SK-N-SH (cell line): ENCODE measurements at regions not wholly inside any gene's neighbourhood (a gene's known extent, or its start where the extent isn't known, plus 50 kb on each side); places are given as distances from the start of the nearest gene placed in this dataset.

Experiments used
- CTCF ChIA-PET: fragments of 300-600, 350-600 bp; formaldehyde crosslinking; extraction: SDS; loops from one replicate; lab custom pipeline; 2021; lab: Yijun Ruan, JAX
- POLR2A ChIA-PET: fragments of 350-600 bp; sonication (Branson Sonifier 250); formaldehyde crosslinking; extraction: SDS; loops from one replicate; lab custom pipeline; 2020; ENCODE audit warnings: antibody characterized with exemption, inconsistent platforms; lab: Yijun Ruan, JAX
- DNase-seq: peaks from one replicate; pipeline ENCODE4 v3.0.0; 2012
- H2AFZ ChIP-seq: fragments of 200-600 bp; sonication (generic); 2 replicates; pipeline ENCODE4 v1.8.1; 2016; ENCODE audit warnings: antibody characterized with exemption, mild to moderate bottlenecking, low read depth
- H3F3A ChIP-seq: fragments of 200-600 bp; sonication (generic); replicated peaks from 2 replicates; pipeline ENCODE3; 2016; ENCODE audit warnings: antibody characterized with exemption, mild to moderate bottlenecking; ENCODE audit not compliant: insufficient read depth
- H3K27ac ChIP-seq, 2 experiments: fragments of 200-500 bp in 1 of 2; fragments of 200-600 bp in 1 of 2; sonication (Bioruptor generic) in 1 of 2; sonication (generic), shearing (Covaris generic) in 1 of 2; 2 replicates each; pipeline versions ENCODE4 v1.5.1 to v1.6.1; 2014 to 2016; ENCODE audit warnings: low read depth in 2 of 2, inconsistent platforms in 1 of 2, low read length in 1 of 2, mild to moderate bottlenecking in 1 of 2, mixed read lengths in 1 of 2
- H3K27me3 ChIP-seq: fragments of 200-600 bp; sonication (generic), shearing (Covaris generic); 2 replicates; pipeline ENCODE4 v1.6.1; 2016; ENCODE audit warnings: mixed run types; ENCODE audit not compliant: insufficient read depth
- H3K36me3 ChIP-seq, 2 experiments: fragments of 200-500 bp in 1 of 2; fragments of 200-600 bp in 1 of 2; sonication (Bioruptor generic) in 1 of 2; sonication (generic) in 1 of 2; replicated peaks in 1 of 2; 2 replicates each; pipeline versions ENCODE3 to v1.5.1; 2014 to 2016; ENCODE audit warnings: low read length in 1 of 2, mild to moderate bottlenecking in 1 of 2; ENCODE audit not compliant: insufficient read depth in 2 of 2, control insufficient read depth in 1 of 2
- H3K4me1 ChIP-seq, 2 experiments: fragments of 200-500 bp in 1 of 2; fragments of 200-600 bp in 1 of 2; sonication (Bioruptor generic) in 1 of 2; sonication (generic), shearing (Covaris generic) in 1 of 2; 2 replicates each; pipeline versions ENCODE4 v1.5.1 to v1.6.1; 2014 to 2016; ENCODE audit warnings: low read depth in 1 of 2, low read length in 1 of 2, mixed run types in 1 of 2; ENCODE audit not compliant: insufficient read depth in 2 of 2, control insufficient read depth in 1 of 2
- H3K4me2 ChIP-seq: fragments of 200-600 bp; sonication (generic), shearing (Covaris generic); 2 replicates; pipeline ENCODE4 v1.6.1; 2017; ENCODE audit warnings: mixed run types
- H3K4me3 ChIP-seq, 2 experiments: fragments of 200-500 bp in 1 of 2; fragments of 200-600 bp in 1 of 2; sonication (Bioruptor generic) in 1 of 2; sonication (generic), shearing (Covaris generic) in 1 of 2; 2 replicates each; pipeline versions ENCODE4 v1.5.1 to v1.8.1; 2014 to 2016; ENCODE audit warnings: low read depth in 2 of 2, inconsistent platforms in 1 of 2, low read length in 1 of 2, mild to moderate bottlenecking in 1 of 2, mixed read lengths in 1 of 2, moderate library complexity in 1 of 2
- H3K79me2 ChIP-seq: fragments of 200-600 bp; sonication (generic); 2 replicates; pipeline ENCODE4 v1.8.1; 2017; ENCODE audit warnings: mild to moderate bottlenecking; ENCODE audit not compliant: insufficient read depth
- H3K9ac ChIP-seq: fragments of 200-600 bp; sonication (generic); 2 replicates; pipeline ENCODE4 v1.6.1; 2017; ENCODE audit warnings: mixed run types
- H3K9me2 ChIP-seq: fragments of 200-600 bp; sonication (generic); 2 replicates; pipeline ENCODE4 v1.6.1; 2017; ENCODE audit warnings: mixed run types
- H3K9me3 ChIP-seq: fragments of 200-600 bp; sonication (generic); 2 replicates; pipeline ENCODE4 v1.6.1; 2017; ENCODE audit warnings: mixed run types, mild to moderate bottlenecking, moderate library complexity
- H4K20me1 ChIP-seq: fragments of 200-600 bp; sonication (generic); 2 replicates; pipeline ENCODE4 v1.6.1; 2017; ENCODE audit warnings: mild to moderate bottlenecking, mixed run types; ENCODE audit not compliant: insufficient read depth
- ELF1 ChIP-seq: IDR thresholded peaks from 2 replicates; pipeline ENCODE4 v1.4.0; 2012
- EP300 ChIP-seq, 2 experiments: IDR thresholded peaks; 2 replicates each; pipeline versions ENCODE4 v1.4.0 to v1.6.1; 2012; ENCODE audit warnings: borderline replicate concordance in 1 of 2, low read depth in 1 of 2, low read length in 1 of 2
- EZH2phosphoT487 ChIP-seq: fragments of 200-600 bp; sonication (generic); IDR thresholded peaks from 2 replicates; pipeline ENCODE4 v1.6.1; 2017; ENCODE audit warnings: low read depth, mixed run types, mild to moderate bottlenecking, antibody characterized with exemption, moderate library complexity, borderline replicate concordance
- FOSL2 ChIP-seq: IDR thresholded peaks from 2 replicates; pipeline ENCODE4 v1.4.0; 2012; ENCODE audit warnings: low read depth, mild to moderate bottlenecking, moderate library complexity, borderline replicate concordance
- GATA2 ChIP-seq: sonication (generic); formaldehyde crosslinking; IDR thresholded peaks from 2 replicates; pipeline ENCODE4 v1.5.0; 2020; ENCODE audit warnings: mild to moderate bottlenecking, missing genetic modification reagents
- POLR2AphosphoS5 ChIP-seq: IDR thresholded peaks from 2 replicates; pipeline ENCODE4 v1.6.1; 2012; ENCODE audit warnings: low read depth, low read length
- REST ChIP-seq: IDR thresholded peaks from 2 replicates; pipeline ENCODE4 v1.6.1; 2012; ENCODE audit warnings: mild to moderate bottlenecking, low read depth, low read length, moderate library complexity
- RFX5 ChIP-seq: IDR thresholded peaks from 2 replicates; pipeline ENCODE4 v1.6.1; 2012; ENCODE audit warnings: mild to moderate bottlenecking, improper control_type of control experiment, low read length
- SIN3A ChIP-seq: IDR thresholded peaks from 2 replicates; pipeline ENCODE4 v1.6.1; 2012; ENCODE audit warnings: low read depth, mild to moderate bottlenecking, low read length, moderate library complexity, borderline replicate concordance
- SMC3 ChIP-seq: IDR thresholded peaks from 2 replicates; pipeline ENCODE4 v1.6.1; 2012; ENCODE audit warnings: low read depth, low read length, improper control_type of control experiment
- USF1 ChIP-seq: IDR thresholded peaks from 2 replicates; pipeline ENCODE4 v1.4.0; 2012; ENCODE audit warnings: low read depth, borderline replicate concordance
- USF2 ChIP-seq: fragments of 150-350 bp; IDR thresholded peaks from 2 replicates; pipeline ENCODE4 v1.6.1; 2017; ENCODE audit warnings: antibody characterized with exemption, low read length, low read depth, borderline replicate concordance
- WGBS: methylation state at CpG from one replicate; pipeline ENCODE4 v1.1.6; 2017; ENCODE audit warnings: low lambda C conversion rate; 5-methylcytosine and 5-hydroxymethylcytosine counted together

GRCh38 chr16:51596247-51596646, 445.2 kb upstream of the SALL1 start (continued):
- TF ChIP-seq RFX5: no peak

- no peaks in the 10 kb centered on the region for H3K27me3 ChIP-seq
- DNase-seq: peak; percentile 8
- no peaks in the 10 kb centered on the region for H3F3A ChIP-seq
- no peaks in the 10 kb centered on the region for H3K9me2 ChIP-seq
- no peak for TF ChIP-seq FOSL2
- no peak for TF ChIP-seq REST
- no peak for TF ChIP-seq POLR2AphosphoS5
- TF ChIP-seq SMC3: no peak
- no peak for TF ChIP-seq SIN3A
- TF ChIP-seq, all 33 proteins: peak for 0
- Histone ChIP-seq H3K4me2 (no peak overlapping the region), H4K20me1 (no peaks in the 10 kb centered on the region), H3K79me2 (no peaks in the 10 kb centered on the region), H2AFZ (no peak overlapping the region), H3K36me3 (no peaks in the 10 kb centered on the region), H3K9ac (no peak overlapping the region), H3K27ac (no peak overlapping the region), H3K4me3 (no peak overlapping the region), H3K4me1 (peaks cover 0 to 6% of the 10 kb centered on the region in 2 experiments; a peak in 1 of 4 replicates), H3K9me3 (no peaks in the 10 kb centered on the region)
- POLR2A ChIA-PET: no interaction called here
- CTCF ChIA-PET: interaction anchor here (1.1 to 1.2 kb wide), 2 partner anchors 9 to 226 kb away, joined by 3 to 5 read pairs; no protein-coding TSS in a partner anchor
- 80% methylated on average over 9 of the region's 9 CpGs for WGBS
Observed at GRCh38 chr16:51592535-51593300, 441.6 kb upstream of the SALL1 start.

- no peak overlapping the region for H2AFZ ChIP-seq
Observed at GRCh38 chr16:51592001-51592501, 441.0 kb upstream of the SALL1 start.

More at GRCh38 chr16:51592001-51592501, 441.0 kb upstream of the SALL1 start:
- H3F3A ChIP-seq: no peaks in the 10 kb centered on the region
- 73% methylated on average over 9 of the region's 9 CpGs for WGBS
- H4K20me1 ChIP-seq: no peaks in the 10 kb centered on the region
- ChIA-PET POLR2A (no interaction called here), CTCF (interaction anchor here (1.1 to 1.2 kb wide), 2 partner anchors 9 to 226 kb away, joined by 3 to 5 read pairs; no protein-coding TSS in a partner anchor)
- peaks cover 0 to 6% of the 10 kb centered on the region in 2 experiments; a peak in 1 of 4 replicates for H3K4me1 ChIP-seq
- no peak overlapping the region for H3K4me2 ChIP-seq
- no peaks in the 10 kb centered on the region for H3K79me2 ChIP-seq
- TF ChIP-seq SMC3 (no peak), USF2 (no peak), GATA2 (CRISPR knock-in tag) (no peak), ELF1 (no peak), USF1 (no peak), EP300 (IDR thresholded peaks at IDR 0.05; ENCODE audit: borderline replicate concordance in 1 of 2, low read depth in 1 of 2, low read length in 1 of 2) (no peak), EZH2phosphoT487 (no peak), FOSL2 (no peak)
- no peak overlapping the region for H3K9ac ChIP-seq
- H3K27ac ChIP-seq: no peak overlapping the region
- no peaks in the 10 kb centered on the region for H3K9me2 ChIP-seq
- DNase-seq: no peak
- no peak overlapping the region for H3K4me3 ChIP-seq
- no peaks in the 10 kb centered on the region for H3K36me3 ChIP-seq
- no peaks in the 10 kb centered on the region for H3K9me3 ChIP-seq
- no peaks in the 10 kb centered on the region for H3K27me3 ChIP-seq
